Lung microvascular endothelial cell (primary cell): ENCODE measurements at regions not wholly inside any gene's neighbourhood (a gene's known extent, or its start where the extent isn't known, plus 50 kb on each side); places are given as distances from the start of the nearest gene placed in this dataset.

ENCODE experiments used
- DNase-seq, 2 donors: peaks; one replicate each; pipeline versions ENCODE4 v3.0.0 to v3.0.0-alpha.2; 2010; ENCODE audit warnings: low read depth in 2 of 2

DNA sequence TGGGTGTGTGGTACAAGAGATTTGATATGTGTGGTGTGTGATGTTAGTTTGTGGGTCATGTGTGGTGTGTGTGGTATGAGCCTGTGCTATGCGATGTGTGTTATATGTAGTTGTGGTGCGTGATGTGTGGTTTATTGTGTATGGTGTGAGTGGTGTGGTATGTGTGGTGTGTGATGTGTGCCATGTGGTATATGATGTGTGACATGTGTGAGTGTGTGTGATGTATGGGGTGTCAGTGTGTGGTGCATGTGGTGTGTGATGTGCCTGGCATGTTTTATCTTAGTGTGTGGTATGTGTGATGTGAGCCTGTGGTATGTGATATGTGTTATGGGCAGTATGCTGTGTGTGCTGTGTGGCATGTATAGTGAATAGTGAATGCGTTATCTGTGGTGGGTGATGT, 273.0 kb upstream of the IRX1 start:
- no peak for DNase-seq

DNA sequence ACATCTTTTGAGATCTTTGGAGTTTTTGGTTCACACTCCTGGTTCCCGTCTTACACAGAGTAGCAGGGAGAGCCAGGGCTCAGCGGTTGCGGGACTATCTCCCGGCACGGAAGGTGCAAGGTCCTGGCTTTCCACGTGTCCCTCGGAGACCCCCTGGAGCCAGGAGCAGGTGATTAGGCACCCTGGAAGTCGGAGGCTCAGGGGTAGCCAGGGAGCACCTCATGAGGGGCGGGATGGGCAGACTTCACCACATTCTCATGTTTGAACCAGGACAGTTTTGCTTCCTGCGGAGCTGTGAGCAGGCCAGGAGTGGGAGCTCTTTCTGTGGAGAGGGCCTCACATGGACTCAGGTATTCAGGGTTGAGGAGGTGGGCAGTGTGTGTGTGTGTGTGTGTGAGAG, 273.7 kb upstream of the IRX1 start:
- no peak for DNase-seq

DNA sequence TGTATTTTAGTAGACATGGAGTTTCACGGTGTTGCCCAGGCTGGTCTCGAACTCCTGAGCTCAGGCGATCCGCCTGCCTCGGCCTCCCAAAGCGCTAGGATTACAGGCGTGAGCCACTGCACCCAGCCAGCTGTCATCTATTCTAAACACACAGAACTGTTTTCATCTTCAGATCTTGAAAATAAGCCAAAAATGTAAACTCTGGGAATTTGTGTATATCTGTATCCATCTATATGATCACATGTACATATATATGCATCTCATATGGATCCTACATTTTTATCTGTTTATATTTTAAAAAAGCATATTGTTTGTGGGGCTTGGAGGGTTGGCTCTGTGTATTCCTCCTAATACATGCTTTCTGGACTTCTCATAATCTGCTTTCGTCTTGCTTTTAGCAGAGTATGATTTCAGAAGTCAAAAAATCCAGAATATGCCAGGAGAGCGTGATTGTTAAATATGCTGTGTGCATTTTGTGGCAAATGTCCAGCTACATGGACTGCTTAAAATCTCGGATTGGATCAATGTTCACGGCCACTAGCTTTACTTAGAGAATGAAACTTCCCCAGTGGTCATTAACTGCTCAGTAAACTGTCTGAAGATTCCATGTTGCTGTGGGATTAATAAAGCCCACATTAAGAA, 274.4 kb upstream of the IRX1 start:
- no peak for DNase-seq

DNA sequence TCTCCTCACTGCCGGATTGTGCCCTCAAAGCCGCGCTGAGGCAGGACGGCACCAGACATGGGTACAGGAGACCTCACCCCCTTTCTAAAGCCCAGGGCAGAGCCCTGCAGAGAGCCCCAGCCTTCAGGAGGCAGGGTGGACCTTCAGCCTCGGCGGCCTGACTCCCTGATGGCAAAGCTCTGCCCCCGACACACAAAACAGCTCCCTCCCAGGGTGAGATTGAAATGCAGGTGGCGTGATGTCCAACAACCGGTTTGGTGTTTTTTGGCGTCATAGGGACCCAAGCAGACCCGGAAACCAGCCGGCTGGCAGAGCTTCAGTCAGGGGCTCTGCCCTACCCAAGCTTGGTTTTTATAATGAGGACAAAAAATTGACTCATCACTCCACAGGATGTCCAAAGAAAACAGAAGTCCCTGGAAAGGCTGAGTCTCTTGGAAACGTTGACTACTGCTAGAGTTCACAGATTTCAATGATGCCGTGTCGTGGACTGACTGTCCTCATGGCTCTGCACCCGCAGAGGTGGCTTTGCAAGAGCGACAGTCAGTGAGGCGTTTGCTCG, 275.2 kb upstream of the IRX1 start:
- peak; percentile 61 to 97 for DNase-seq

DNA sequence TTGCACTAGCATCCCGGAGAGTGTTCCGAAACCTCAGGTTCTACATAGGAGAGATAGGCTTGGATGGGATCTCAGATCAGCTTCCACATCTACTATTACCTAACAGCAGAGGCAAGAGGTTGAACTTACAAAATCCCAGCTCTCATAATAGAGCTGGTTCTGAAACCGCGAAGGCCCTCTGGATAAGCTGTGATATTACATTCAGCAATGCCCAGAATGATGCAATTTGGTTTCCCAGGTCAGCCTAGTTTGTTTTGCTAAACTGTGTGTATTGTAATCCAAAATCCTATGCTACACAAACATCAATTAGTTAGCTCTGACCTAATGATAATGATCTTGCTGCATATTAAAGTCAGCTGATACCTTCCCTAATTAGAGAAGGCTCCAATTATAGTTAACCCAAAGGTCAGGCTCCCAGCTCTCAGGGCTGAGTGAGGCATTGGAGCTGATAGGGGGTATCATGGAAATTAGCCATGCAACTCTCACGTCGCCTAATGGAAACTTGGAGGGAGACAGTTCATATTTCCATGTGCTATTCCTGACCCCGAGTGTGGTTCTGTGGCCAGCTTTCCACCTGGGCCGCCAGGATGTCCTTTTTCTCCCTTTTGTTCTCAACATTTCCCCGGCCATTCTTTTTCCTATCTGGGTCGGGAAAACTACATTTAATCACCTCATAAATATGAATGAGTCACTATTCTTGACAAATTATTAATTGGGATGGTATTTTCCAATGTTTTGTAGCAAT, 278.4 kb upstream of the IRX1 start:
- DNase-seq = peak; percentile 19 to 95

DNA sequence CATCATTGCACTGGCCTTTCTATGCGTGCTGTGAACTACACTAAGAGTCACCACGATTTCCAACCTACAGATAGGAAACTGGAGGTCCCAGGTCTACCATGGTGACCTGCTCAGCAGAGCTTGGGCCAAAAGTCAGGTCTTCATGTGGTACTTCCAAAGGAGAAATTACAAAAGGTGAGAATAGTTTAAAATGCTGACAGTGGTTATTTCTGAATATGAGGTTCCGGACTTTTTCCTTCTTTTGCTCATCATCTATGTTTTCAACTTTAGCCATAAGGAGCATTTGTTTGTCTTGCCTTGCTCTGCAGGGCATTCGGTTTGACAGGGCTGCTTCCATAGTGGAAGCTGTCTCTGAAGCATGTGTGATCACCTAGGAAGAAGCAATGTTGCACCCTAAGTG, 282.1 kb upstream of the IRX1 start:
- DNase-seq = no peak

DNA sequence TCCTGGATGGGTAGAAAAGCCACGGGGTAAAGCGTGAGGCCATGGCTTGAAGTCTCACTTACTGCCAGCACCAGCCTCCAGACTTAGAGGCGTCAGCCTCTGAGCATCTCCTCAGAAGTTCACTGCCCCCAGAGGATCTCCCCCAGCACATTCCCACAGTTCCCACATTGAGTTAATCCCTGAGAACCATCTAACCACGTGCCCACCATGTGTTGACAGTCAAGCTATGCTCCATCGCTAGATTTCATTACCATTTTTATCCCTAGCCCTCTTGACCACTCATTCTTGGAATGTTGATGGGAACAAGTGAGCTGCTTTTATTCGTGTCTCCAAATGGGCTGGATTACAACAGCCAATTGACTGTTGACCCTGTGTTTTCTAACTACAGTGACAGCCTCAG, 283.3 kb upstream of the IRX1 start:
- DNase-seq = no peak

DNA sequence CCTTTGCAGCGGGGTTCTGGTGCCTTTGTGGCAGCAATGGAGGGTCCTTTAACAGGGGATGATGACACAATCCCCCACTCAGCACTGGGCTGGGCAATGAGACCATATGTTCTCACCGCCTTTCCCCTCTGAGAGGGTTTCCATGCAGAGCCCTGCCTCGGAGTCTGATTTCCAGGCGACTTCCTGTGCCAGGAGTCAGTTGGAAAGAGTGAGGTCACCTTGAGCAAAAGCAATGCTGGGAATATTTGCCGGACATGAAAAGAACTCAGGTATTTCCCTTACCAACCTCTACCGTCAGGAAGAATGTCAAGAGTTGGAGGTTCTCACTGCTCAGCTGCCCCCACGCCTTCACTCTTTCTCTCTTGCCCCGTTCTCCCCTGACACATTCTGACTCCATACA, 284.2 kb upstream of the IRX1 start:
- DNase-seq = peak; percentile 44 to 93

DNA sequence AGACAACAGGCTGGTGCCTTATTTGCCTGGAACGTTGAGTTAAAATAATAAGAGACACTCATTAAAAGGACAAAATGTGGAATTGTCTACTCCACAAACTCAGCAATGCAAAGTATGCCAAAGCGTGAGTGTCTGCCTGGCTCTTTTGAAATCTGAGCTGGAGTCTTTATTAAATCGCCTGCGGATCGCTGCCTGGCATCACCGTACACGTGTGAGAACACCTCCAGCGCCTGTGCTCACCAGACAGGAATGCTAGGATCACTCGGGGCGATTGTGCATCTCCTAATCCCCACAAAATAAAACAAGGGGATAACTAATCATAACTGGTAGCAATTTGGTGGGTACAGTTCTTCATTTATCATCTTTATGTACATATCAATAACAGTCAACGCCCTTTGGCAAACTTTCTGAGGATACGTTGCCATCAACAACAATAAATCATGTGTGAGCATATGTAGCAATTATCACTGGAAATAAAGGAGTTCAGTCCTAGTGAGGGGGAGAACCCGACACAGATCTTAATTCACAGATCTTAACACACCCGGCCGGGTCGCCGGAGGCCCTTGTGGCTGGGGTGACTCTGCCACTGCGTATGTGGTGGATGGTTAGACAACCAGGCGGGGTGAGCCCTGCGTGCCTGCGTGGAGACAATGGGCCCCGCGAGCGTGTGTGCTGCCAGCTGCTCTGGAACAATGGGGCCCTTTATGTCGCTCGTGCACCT, 284.9 kb upstream of the IRX1 start:
- peak; percentile 72 to 87 for DNase-seq

DNA sequence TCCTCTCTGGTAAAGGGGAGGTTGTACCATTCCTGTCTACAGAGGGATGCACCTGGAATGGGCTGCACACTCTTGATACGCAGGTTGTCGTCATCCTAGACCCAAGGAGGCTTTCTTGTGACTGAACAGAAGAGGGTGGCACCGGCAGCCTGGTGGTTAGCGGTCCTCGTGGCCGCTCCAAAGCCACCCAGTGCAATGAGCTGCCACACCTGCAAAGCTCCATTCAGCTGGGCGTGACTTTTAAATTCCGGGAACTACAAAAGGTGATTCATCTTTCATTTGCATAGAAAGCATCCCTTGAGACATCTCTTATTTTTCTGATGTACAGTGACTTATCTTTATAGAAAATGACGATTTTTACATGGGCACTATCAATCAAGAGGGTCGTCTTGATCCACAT, 286.1 kb upstream of the IRX1 start:
- no peak for DNase-seq

DNA sequence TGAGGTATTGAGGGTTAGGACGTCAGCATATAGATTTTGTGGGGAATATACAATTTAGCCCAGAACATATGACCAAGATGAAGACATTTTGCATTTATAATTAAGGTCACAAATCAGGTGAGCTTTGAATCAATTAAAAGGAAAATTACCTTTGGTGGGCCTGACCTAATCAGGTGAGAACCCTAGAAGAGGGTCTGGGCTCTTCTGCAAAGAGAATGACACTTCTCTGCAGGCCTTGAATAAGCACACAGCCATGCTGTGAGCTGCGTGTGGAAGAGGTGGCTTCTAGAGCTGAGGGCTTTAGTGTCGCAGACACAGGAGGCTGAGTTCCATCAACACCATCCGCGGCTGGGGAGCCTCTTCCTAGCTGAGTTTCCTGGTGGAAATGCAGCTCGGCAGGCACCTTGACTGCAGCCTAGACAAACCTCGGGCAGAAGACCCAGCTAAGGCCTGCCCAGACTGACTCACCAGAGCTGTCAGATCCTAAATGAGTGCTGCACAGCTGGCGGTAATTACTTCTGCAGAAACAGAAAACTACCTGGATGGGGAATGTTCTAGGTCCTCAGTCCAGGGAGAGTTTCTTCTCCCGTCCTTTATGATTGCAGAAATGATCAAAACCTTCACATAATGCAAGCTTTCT, 287.5 kb upstream of the IRX1 start:
- DNase-seq = no peak

DNA sequence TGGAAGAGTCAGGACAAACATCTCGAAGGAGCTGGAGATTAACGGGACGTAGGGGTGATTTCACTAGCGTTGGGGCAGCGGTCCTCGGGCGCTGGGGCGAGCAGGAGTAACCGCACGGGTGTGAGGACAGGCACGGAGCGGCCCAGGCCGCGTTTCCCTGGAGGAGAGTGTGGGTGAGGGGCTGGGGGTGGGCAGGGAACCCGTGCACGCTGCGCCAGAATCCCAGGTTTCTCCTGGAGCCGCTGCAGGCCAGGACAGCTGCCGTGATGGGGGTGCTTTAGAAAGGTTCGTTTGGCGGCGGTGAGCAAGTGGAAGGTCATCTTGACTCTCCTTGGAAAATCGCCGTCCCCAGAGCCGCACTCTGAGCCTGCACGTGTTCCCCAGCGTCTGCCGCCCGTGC, 290.2 kb upstream of the IRX1 start:
- no peak for DNase-seq

DNA sequence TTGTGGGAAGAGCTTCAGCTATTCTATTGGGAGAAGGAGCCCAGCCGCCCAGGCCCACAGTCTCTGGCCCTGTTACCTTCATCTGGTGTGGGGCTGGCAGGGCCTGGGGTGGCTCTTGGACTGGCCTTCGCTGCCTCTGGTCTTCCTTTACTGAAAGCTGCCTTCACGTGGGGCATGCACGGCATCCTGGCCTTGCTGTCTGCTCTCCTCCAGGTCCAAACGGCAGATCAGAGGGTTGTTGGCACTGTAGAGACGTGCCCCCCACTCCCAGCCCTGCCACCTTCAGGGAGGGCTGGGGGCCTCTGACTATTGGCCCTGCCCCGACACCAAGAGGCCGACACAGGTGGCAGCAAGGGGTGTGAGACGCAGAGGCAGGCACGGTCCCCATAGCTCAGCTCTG, 291.3 kb upstream of the IRX1 start:
- no peak for DNase-seq

DNA sequence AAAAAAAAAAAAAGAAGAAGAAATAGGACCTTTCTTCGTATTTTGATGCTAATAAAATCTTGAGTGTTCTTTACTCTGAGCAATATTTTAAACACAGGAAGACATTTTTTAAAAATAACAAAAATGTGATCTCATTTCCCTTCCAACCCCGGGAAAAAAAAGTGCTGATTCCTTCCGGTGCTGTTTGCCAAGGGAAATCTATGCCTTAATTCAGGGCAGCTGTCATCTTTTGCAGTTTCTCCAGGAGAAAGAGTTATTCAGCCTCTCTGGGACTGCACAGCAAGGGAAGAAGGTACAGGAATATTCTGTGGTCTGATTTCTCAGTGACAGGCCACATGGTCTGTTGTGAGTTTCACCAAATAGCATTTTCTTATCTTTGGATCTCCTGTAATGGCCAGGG, 291.9 kb upstream of the IRX1 start:
- DNase-seq = peak; percentile 62 to 65

DNA sequence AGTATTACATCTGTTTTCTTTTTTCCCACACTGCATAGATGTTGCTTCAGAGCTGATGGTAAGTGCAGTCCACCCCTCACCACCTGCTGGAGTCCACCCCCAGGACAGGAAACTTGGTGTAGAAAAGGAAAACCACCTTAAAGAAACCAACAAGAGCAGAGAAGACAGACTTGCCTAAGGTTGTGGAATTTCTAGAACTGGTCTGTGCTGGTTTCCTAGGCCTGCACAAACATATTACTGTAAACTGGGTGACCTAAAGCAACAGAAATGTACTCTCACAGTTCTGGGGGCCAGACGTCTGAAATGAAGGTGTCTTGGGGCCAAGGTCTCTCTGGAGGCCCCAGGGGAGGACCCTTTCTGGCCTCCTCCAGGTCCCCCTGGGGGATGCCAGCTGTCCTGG, 293.4 kb upstream of the IRX1 start:
- no peak for DNase-seq

DNA sequence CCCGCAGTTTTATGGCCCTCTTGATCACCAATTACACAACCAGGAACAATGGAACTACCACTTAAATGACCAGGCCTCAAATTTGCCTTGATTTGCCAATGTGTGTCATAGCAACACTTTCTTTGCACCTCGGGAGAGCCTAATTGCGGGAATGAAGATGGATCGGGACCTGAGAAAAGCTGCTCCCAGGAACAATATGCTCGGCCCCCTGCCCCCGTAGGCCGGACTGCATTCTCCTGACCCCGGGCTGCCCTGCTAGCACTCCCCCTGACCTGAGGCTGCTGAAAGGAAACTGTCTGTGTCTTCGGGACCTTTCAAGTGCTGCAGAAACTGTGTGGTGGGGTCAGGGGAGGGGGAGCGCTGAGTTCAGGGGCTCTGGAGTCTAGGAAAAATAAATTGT, 294.3 kb upstream of the IRX1 start:
- DNase-seq = no peak

DNA sequence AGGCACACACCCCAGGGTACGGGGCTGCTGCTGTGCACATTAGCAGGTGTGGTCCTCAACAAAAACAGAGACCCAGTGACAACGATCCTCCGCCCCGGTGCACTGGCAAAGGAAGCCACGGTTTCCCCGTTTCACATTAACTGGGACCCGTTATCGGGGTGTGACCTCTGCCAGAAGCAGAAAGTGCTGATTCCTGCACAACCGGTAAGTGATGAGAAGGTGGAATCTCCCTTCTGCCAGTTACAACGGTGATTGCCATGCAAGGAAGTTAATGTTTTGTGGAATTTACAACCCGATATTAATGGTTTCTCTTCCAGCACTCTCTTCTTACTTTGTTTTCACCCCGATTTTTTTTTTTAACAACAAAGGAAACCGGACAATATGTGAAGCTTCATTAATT, 294.9 kb upstream of the IRX1 start:
- DNase-seq = no peak

DNA sequence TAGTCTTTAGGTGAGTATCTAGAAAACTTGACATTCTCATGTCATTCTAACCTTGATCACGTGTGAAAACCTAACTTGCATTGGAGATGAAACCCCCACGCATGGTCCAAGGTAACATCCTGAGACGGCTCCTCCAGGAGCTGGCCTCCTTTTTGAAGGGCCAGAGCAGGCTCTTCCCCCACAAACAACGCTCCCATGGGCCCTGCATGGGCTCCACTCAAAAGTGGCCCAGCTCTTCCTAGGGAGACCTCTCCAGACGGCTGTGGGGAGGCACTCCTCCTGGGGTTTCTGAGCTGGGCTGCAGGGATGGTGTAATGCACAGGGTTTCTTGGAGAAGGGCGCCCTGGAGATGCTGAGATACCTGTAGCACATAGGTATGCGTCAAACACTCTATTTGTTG, 296.2 kb upstream of the IRX1 start:
- no peak for DNase-seq

DNA sequence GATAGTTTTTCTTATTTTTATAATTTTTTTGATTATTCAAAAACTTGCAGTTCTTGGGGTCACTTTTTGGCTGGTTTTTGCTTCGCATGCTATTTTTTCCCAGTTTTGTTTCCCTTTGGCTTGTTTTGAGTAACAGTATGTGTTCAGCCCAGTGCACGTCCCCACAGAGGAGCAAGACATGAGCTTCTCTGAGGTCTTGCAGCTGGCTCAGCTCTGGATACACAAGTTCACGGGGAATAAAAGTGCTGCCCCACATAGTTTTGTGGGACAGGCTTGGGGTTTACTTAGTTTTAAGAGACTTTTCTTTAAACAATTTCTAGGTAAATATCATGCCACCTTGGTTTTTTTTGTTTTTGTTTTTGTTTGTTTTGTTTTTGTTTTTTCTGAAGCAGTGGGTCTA, 297.8 kb upstream of the IRX1 start:
- no peak for DNase-seq

DNA sequence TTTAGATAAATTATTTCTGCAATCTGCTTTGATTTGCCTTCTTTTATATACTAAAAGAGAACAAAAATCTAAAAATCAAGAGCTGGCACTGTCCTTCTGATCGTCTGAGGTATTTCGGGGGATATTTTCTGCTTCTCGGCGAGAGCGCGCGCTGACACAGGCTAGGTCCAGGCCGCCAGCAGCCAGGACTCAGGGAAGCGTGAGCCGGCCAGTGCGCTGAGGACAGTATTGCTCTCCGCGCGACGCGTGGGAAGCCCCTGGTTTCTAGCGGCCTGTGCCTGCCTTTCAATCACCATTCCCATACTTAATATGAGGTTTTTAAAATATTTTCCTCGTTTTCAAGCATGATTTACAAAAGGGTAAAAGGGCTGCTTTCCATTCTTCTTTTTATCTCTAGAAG, 307.3 kb upstream of the IRX1 start:
- DNase-seq = no peak

DNA sequence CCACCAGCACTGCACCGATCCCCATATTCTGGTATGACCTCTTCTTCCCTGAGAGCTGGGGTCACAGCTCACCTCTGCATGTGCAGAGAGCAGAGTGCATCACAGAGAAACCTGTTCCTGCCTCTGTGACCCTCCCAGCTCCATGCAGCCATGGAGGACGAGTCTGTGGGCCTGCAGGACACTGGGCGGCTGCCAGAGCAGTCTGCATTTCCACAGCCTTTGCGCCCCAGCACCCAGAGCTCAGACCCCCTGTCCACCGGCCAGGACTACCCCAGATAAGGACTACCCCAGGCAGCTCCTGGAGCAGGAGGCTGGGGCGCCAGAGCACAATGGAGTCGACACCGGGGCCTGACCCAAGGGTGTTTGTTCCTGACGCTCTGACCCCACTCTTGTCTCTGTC, 308.1 kb upstream of the IRX1 start:
- no peak for DNase-seq

DNA sequence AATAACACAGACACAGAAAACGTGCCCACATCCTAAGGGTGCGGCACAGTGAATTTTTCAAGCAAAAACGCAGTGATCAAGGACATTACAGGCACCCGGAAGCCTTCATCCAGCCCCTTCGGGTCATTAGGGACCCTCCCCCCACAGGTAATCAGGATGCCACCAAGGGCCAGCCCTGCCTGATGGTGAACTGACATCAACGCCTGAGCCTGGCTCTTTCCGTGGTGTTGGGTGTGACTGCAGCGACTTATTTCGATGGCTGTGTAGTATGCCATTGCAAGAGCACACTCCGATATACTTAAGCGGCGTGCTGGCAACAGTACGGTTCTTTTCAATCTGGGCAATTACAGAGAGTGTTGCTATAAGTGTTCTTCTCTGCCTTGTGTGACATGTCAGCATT, 310.0 kb upstream of the IRX1 start:
- no peak for DNase-seq
